HG03135 (cell line): ENCODE measurements at regions not wholly inside any gene's neighbourhood (a gene's known extent, or its start where the extent isn't known, plus 50 kb on each side); places are given as distances from the start of the nearest gene placed in this dataset.

Experiments
- ATAC-seq: cut with Tn5 transposase; IDR thresholded peaks from one replicate; pipeline ENCODE4 v1.9.1; 2021; ENCODE audit warnings: mild to moderate bottlenecking, moderate library complexity; ENCODE audit not compliant: unreplicated experiment

DNA sequence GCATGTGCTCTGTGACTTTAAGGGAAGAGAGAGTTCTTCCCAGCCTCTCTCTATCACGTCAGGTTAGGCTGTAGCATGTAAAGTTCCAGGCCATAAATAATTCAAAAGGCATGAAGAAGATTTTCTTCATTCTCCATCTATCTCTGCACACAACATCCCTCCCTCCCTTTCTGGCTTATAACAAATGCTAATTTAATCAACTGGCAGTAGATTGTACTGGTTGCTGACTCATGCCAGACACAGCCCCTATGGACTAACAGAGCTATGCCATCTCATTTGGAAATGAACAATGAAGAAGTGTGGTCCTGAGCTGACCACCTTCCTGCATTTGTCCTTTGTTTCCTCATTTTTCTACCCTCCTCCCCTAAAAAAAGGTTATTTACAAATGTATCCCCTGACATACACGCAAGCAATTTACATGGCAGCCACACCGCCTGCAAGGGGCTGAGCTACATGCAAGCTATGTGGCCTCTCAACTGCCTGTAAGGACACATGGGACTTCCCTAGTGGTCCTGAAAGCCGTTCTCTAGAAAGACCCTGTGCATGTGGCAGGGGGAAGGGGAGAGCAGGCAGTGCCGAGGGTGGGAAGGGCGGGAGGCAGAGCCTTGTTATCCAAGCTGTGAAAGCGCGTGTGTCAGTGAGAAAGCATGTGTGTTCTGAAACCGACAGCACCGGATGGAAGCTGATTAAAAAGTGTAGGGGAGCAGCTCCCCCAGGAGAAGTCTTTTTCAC, 90.9 kb upstream of the KLF7 start:
- no peak for ATAC-seq

DNA sequence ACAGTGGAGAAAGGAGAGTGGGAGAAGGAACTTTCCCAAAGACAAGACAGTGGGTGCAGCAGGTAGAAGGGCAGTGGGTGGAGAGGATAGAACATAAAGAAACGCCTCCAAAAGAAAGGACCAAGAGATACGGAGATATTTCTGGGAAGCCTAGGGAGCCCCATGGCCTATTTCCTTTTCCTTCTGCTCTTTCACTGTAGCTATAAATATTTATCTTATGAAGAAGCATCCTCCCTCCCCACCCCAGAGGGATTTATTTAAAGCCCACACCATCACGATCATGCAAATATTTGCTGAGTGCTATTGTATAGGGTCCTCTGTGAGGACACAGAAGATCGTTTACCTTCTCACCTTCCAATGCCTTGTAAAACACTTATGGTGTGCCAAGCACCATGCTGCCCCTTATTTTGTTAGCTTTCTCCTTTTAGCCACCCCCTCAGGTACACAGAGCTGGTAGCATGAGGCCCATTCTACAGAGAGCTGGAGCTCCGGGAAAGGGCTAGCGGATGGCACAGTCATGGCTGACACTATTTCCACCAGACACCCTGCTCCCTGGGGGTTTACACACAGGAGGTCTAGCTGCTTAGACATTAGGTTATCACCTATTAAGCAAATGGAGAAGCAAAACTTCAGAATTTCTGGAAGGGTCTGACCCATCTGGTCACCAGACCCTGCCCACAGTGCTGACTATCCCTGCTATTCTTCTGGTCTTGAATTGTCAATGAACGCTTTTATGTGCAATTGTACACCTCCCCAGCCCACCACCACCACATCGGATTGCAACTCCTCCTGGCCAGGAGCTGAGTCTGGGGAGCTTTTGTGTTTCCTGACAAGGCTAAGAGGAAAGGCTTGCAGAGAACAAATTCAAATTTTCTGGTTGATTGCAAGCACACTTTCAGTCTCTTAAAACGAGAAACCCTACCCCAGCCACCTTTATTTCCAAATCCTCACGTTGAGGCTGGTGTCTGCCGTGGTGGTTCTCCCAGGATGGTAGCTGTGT, 91.8 kb upstream of the KLF7 start:
- no peak for ATAC-seq

DNA sequence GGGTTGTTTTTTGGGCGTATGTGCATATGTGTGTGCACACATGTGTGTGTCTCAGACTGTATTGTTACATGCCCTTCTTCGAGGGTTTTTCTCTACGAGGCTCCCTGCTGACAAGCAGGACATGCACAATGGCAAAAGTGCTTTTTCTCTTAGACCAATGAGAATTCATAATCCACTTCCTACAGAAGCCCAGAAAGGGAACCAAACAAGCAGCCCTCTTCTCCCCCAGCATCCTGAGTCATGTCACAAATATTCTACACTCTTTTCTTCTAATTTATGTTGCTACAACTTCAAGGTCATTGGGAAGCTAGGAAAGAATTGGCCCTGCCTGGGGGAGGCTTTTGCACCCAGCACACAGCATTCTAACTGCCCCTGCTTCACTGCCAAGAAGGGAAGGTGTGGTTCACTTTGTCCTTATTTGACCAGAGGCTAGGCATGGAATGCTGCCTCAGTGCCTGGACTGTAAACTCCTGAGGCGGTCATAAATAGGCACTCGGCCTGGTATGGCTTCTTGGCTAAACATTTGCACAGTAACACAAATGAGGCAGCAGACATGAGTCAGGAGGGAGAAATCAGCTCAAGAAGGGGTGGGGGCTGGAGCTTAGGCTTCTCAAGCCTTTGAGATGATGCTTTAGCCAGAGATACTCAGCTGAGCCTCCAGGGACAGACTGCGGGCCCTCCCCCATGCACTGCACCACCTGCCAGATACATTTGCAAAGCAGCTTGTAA, 92.7 kb upstream of the KLF7 start:
- ATAC-seq = no peak

DNA sequence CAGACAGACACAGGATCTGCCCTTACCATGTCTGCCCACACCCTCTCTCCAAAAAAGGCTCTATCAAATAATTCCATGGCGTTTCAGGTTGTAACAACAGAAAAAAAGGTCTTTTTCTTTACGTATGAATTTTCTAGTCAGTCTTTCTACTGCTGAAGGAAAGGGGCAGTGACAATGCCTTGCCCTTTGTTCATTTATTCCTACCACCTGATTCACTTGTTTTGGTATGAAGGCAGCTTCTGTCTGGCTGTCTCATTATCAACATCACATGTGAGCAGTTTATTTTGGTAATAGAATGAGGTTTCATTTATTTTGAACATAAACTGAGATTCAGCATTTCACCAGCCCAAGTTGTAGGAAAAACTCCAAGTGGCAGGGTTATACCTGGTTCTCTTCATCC, 94.3 kb upstream of the KLF7 start:
- no peak for ATAC-seq

DNA sequence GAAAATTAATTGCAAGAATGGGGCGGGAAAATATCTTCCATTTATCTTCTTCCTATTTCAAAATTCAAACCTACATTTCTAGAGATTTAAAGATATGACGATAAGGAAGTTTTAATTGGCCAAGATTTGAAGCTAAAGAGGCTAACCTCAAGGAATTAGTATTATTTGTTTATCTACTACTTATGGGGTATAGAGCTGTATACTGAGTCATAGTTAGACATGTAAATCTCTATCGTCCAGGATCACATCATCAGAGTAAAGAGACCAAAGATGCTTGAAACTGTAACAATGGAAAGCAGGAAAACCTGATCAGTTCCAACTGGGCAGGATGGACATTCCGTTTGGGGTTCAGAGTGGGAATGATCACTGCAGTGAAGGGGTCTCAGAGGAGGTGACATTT, 95.2 kb upstream of the KLF7 start:
- no peak for ATAC-seq

DNA sequence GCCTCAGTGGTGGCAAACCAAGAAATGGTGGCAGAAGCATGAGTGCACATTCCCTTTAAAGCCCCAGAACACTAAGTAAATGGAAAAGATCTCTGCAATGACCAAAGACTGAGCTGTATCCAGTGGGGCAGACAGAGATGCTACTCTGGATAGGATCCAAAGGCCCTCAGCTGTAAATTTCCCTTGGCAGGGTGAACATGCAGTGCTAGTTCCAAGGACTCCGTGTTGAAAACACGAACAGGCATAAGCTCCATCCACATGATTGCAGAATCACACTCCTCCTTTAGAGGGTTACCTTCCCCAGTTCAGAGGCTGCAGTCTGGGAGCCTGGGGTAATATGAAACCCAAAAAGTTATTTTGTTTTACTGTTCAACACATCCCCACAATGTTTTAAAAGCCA, 98.6 kb upstream of the KLF7 start:
- no peak for ATAC-seq

DNA sequence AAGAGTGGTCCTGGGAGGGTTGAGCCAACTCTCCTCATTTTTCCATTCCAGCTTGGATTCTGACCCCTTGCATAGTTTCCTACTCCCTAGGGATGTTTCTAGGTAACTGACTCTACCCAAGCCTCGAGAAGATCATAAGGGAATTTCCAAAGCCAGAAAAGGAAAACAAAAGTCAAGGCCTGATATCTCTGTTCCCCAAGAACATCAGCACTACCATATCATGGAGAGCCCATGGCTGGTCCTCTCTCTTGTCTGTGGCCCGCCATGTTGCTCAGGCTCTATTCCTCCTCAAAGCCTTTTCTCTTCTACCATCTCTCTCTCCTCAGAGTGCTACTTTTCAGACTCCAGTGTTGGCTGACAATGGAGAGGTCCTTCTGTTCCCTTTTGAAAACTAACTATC, 99.6 kb upstream of the KLF7 start:
- no peak for ATAC-seq

DNA sequence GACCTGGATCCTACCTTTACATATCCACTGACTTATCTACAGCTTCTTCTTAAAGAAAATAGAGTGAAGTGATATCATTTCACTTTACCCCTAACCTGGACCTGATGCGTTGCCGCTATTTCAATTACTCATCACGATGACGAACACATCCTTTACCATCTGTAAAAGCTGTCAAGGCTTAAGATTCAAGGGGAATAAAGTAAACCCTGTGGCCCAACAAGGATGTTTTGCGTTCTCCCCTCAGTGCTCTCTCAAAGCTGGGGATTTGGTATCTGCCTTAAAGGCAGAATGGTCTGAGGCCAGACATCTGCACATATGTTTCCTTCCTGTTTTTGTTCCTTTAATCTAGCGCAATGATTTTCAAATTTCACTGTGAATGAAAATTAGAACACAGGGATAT, 100.1 kb upstream of the KLF7 start:
- ATAC-seq = no peak

DNA sequence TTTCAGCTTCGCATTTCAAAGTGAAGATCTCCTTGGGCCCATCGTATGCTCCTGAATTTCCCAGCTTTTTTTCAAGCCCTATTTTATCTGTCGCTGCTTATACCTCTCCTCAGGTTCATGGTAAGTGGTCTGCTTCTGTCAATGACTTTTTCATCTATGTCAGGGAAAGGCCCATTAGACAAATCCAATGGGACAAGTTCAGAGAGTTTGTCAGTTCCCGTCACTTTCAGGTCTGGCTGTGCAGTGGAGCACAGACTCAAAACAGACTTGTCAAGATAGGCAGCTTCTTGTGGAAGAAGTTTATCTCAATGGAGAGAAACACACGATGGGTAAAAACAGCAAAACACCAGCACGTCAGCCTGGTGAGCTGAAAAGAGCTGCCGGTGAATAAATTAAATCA, 100.9 kb upstream of the KLF7 start:
- ATAC-seq = no peak

DNA sequence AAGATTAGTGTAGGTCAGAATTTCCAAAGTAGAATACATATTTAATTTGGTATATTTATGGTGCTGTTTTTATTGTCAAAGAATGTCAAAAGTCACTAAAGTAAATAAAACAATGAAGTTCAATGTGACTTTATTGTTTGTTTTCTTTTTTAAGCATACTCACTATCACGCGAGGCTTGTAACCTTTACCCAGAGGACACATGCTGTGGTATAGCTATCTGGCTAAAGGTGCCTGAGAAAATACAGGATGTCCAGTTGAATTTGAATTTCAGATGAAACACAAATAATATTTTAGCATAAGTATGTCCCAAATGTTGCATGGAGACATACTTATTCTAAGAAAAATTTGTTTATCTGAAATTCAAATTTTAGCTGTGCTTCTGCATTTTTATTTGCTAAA, 103.3 kb upstream of the KLF7 start:
- no peak for ATAC-seq

DNA sequence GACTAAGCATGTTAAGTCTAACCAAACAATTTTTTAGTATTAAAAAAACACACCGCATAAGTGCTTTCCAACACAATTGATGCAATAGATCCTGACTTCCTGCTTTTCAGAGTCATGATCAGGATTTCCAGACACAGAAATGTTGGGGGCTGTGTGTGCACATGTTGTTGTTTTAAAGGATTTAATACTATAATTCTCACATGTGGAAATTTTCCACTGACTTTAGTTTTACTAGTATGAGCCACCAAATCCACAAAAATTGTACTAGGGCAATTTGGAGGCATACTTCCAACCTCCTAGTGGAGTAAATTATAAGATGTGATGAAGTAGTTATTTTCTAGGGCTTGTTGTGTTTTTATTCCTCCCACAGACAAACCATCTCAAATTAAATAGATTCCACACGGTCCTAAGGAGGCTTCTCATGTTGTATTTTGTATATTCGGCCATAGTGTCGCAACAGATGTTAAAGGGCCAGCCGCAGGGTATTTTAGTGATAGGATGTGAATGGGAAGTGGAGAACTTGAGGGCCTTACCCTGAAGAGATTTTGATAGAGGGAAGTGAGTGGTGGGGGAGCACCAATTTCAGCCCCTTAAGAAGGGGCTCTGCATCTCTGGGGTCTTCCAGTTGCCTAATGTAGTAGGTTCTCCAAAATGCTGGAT, 108.9 kb upstream of the KLF7 start:
- ATAC-seq = no peak

DNA sequence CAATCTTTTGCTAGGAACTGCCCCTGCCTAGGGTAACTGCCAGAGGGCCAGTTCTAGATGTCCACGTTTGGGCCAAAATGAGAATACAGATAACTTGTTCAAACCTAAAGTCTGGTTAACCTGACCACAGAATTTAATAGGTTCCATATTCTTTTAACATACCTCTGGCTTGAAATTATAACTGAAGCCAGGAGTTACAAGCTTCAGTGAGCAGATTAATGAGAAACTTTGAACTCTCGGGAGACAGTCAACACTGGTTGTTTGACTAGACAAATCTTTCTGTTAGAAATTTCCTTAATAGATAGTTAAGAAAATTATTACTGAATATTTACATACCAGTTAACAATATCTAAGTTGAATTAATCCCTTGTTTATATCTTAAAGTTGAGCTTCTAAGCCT, 110.0 kb upstream of the KLF7 start:
- no peak for ATAC-seq

DNA sequence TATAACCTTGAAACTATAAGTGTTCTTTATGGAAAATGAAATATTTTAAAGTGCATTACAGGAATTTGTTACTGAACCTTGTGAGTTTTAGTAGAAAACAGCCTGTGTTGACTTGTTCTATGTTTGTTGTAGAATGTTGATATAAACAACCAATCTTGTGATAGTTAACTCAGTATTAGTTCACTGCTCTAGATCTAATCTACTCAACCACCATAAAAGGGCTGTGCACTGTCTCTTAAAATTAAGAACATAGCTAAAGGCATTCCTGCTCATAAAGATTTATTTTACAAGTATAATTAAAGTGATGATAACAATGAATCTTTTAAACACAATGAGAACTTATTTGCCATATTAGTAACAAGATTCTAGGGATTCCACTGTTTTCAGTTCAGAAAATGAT, 110.5 kb upstream of the KLF7 start:
- no peak for ATAC-seq

DNA sequence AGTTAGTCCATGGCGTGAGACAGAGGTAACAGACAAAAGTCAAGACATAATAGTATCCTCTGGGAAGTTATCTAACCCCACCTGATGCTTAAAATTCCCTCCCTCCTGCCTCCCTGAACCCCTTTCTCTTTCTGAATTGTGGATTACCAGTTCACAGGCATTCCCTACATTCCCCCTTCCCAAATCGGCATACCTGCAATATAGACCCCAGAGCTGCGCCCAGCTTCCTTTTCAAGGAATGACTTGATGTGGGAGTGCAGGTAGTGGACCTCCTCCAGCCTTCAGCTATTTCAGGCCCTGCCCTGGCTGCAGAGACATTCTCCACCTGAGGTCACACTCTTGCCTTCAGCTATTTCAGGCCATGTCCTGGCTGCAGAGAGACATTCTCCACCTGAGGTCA, 111.1 kb upstream of the KLF7 start:
- ATAC-seq = no peak

DNA sequence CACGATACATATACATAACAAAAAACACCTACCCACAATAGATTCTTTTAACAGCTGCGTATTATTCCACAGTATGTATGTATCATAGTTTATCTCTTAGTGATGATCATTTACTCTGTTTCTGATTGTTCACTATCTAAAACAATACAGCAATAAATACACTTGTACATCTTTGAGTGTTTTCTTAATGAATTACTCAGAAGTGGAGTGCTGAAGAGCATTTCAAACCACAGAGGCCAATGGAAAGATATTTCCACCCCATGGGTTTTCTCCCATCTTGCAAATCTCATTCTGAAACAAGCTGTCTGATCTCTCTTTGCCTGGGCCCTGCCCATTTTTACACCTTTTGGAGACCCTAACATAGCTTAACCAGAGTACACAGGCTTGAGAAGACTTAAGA, 113.8 kb upstream of the KLF7 start:
- no peak for ATAC-seq

DNA sequence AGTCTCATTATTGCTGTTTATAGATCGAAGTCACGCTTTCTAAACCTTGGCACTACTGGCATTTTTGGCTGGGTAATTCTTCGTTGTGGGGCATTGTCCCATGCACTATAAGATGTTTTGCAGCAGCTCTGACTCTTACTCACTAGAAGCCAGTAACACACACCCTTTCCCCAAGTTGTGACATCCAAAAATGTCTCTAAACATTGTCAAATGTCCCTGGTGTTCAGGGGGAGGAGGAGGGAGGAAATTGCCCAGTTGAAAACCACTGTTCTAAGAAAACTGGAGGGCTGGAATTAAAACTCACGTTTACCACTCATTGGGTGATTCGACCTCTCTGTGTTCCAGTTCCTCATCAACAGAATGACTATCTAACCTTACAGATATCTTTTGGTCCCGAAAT, 115.7 kb upstream of the KLF7 start:
- ATAC-seq = no peak

DNA sequence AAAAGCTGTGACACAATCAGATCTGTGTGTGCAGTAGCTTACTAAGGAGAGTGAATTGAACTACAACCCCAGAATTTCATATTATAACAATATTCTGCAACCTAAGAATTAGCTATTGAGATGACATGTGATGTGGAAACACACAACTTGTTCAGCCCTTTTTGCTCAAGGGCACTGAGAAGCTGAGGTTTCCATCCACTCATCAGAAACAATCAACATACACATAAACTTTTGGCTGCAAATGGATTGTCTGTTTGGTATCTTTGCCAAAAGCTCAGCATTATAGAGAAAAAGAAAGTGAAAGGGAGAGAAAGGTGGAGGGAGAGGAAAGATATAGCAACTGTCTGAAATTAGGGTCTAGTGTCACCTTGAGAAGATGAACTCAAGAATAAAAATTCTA, 117.2 kb upstream of the KLF7 start:
- ATAC-seq = no peak

DNA sequence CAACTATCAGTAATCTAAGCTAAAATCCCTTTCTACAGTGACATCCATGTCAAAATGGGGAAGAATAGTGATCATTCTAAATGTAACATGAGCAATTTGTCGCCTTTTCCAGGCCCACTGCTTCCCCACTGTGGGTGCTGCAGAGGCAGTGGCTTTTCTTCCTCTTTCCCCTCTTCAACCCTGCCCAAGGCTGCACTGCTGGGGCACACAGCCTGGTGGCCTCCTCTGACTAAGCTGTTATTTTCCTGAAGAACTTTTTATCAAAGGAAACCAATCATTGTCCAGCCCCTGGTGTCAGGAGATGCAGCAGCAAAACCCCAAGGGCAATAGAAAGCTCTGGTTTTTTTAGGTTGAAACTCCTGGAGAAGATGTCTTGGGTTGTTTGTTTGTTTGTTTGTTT, 117.6 kb upstream of the KLF7 start:
- no peak for ATAC-seq

DNA sequence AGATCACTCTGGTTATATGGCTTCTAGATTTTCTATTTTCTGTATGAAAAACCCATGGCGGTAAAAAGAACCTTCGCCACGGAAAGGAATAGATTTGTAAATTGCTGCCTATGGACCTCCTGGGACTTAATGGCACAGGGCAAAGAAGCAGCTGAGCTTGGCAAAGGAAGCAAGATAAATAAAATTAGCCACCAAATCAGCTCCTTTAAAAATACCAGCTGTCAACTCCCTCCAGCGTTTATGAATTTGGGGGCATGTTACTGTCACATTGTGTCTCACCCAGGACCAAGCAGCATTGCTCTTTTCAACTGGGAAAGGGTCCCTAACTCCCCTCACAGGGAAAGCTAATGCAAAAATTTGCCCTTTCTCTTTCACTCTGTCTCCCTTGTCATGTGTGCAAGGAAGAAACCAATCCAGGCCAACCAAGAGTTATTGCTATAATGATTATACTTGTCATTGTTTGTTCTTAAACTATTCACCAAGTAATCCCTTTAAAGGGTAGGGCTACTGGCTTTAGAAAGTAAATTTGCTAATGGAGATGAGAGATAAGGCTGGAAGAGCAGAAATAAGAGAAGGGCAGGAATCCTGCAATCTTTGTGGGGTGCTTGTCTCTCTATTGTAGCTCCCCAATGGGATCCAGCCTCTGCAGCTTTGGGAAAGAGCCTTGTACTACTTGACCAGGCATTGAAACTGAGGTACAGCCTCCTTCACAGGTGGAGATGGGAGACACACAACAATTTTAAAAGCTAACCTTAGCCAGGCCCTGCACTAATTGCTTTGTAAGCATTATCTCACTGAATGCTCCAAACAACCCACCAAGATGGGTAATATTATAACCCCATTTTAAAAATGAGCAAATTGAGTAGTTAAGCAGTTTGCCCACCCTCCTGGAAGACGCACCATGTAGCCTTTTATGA, 119.1 kb upstream of the KLF7 start:
- ATAC-seq = no peak

DNA sequence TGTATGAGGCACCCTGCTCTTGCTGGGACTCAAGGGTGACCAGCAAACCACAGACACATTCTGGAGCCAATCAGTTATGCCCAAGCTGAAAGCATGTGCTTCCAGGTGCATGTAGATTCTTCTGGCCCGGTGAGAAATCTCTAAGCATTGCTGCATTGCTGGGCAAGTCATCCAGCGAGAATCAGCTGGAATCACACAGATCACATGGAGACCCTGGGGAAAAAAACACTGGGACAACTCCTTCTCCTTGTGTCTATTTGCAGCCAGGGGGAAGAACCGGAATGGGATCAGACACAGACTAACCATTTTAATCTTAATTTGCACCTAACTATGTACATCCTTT, 119.7 kb upstream of the KLF7 start:
- no peak for ATAC-seq
